OCI-LY1 (cell line): ENCODE measurements at regions not wholly inside any gene's neighbourhood (a gene's known extent, or its start where the extent isn't known, plus 50 kb on each side); places are given as distances from the start of the nearest gene placed in this dataset.

ENCODE experiments used
- CTCF ChIP-seq: fragments of 200-600 bp; sonication (generic), shearing (Covaris generic); IDR thresholded peaks from 2 replicates; pipeline ENCODE4 v1.5.1; 2017; ENCODE audit warnings: mild to moderate bottlenecking, antibody characterized with exemption, low read length, moderate library complexity, mixed read lengths
- EZH2 ChIP-seq: fragments of 200-600 bp; sonication (generic), shearing (Covaris generic); IDR thresholded peaks from 2 replicates; pipeline ENCODE4 v1.8.0; 2017; ENCODE audit warnings: borderline replicate concordance, mixed run types, mild to moderate bottlenecking, antibody characterized with exemption, low read length, moderate library complexity, mixed read lengths

DNA sequence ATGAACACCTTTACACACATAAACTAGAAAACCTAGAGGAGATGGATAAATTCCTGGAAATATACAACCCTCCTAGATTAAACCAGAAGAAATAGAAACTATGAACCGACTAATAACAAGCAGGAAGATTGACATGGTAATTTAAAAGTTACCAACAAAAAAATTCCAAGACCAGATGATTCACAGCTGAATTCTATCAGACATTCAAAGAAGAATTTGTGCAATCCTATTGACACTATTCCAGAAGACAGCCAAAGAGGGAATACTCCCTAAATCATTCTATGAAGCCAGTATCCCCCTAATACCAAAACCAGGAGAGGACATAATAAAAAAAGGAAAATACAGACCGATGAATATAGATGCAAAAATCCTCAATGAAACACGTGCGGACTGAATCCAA is 102.6 kb upstream of the KRR1 start:
- TF ChIP-seq CTCF, result no peak
- TF ChIP-seq EZH2, result no peak
